Peyer's patch (tissue), 4 donors: ENCODE measurements at regions not wholly inside any gene's neighbourhood (a gene's known extent, or its start where the extent isn't known, plus 50 kb on each side); places are given as distances from the start of the nearest gene placed in this dataset.

Experiments
- POLR2A ChIP-seq, 2 donors: fragments of 450-650 bp; IDR thresholded peaks; one replicate each; pipeline ENCODE4 v1.5.1; 2017; ENCODE audit warnings: antibody characterized with exemption in 2 of 2, mild to moderate bottlenecking in 2 of 2, moderate library complexity in 2 of 2
- TF ChIP-seq, protein P1 (sequence below), 6 experiments: fragments of 450-650 bp in 4 of 6; fragments of 200-600 bp in 2 of 6; sonication (generic) in 1 of 6; IDR thresholded peaks; one replicate each; pipeline ENCODE4 v1.5.1; 2017 to 2019; ENCODE audit warnings: antibody characterized with exemption in 6 of 6, mild to moderate bottlenecking in 3 of 6, moderate library complexity in 1 of 6

GRCh38 chr1:105608713-105609112 is 1447.8 kb upstream of the PRMT6 start:
- TF ChIP-seq, protein P1, sequence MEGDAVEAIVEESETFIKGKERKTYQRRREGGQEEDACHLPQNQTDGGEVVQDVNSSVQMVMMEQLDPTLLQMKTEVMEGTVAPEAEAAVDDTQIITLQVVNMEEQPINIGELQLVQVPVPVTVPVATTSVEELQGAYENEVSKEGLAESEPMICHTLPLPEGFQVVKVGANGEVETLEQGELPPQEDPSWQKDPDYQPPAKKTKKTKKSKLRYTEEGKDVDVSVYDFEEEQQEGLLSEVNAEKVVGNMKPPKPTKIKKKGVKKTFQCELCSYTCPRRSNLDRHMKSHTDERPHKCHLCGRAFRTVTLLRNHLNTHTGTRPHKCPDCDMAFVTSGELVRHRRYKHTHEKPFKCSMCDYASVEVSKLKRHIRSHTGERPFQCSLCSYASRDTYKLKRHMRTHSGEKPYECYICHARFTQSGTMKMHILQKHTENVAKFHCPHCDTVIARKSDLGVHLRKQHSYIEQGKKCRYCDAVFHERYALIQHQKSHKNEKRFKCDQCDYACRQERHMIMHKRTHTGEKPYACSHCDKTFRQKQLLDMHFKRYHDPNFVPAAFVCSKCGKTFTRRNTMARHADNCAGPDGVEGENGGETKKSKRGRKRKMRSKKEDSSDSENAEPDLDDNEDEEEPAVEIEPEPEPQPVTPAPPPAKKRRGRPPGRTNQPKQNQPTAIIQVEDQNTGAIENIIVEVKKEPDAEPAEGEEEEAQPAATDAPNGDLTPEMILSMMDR (IDR thresholded peaks at IDR 0.05) = peak in 2 of 6 experiments; percentile 34 to 45
- no peak for TF ChIP-seq POLR2A (IDR thresholded peaks at IDR 0.05)
